IMR-90 (cell line): ENCODE measurements at regions not wholly inside any gene's neighbourhood (a gene's known extent, or its start where the extent isn't known, plus 50 kb on each side); places are given as distances from the start of the nearest gene placed in this dataset.

Experiments used
- ATAC-seq: fragments of 200-7000 bp; cut with Tn5 transposase; 2 replicates; pipeline ENCODE4 v1.9.1; 2020; ENCODE audit warnings: low read depth, mild to moderate bottlenecking, moderate library complexity
- BruUV-seq: library from RNA; stranded (reverse); fragments of 400-500 nt; replicated peaks from 2 replicates; lab custom pipeline; 2021; lab: Mats Ljungman, UMichigan
- CTCF ChIA-PET: fragments of 300-600 bp; formaldehyde crosslinking; extraction: SDS; loops from one replicate; lab custom pipeline; 2021; ENCODE audit warnings: antibody characterized with exemption; lab: Yijun Ruan, JAX
- POLR2A ChIA-PET: fragments of 300-600 bp; sonication (Branson Sonifier 250); formaldehyde crosslinking; loops from one replicate; lab custom pipeline; 2022; ENCODE audit warnings: antibody characterized with exemption; ENCODE audit not compliant: unreplicated experiment; lab: Charles Lee
- DNase-seq: peaks from one replicate; pipeline ENCODE4 v3.0.0; 2013
- H2AFZ ChIP-seq: replicated peaks from 2 replicates; pipeline ENCODE3; 2013; ENCODE audit warnings: low read length, mild to moderate bottlenecking; ENCODE audit not compliant: poor library complexity
- H2AK5ac ChIP-seq: 2 replicates; pipeline ENCODE4 v1.6.1; 2013; ENCODE audit warnings: low read depth, low read length, inconsistent platforms
- H2AK9ac ChIP-seq: replicated peaks from 2 replicates; pipeline ENCODE3; 2013; ENCODE audit warnings: mild to moderate bottlenecking, low read depth, low read length, moderate library complexity; ENCODE audit not compliant: poor library complexity
- H2BK120ac ChIP-seq: 2 replicates; pipeline ENCODE4 v1.6.1; 2013; ENCODE audit warnings: low read depth, low read length, inconsistent platforms
- H2BK15ac ChIP-seq: 3 replicates; pipeline ENCODE4 v1.6.1; 2013; ENCODE audit warnings: low read depth, low read length, inconsistent platforms
- H2BK20ac ChIP-seq: 2 replicates; pipeline ENCODE4 v1.6.1; 2013; ENCODE audit warnings: low read depth, mild to moderate bottlenecking, inconsistent platforms, low read length, moderate library complexity
- H2BK5ac ChIP-seq: 2 replicates; pipeline ENCODE4 v1.6.1; 2013; ENCODE audit warnings: mild to moderate bottlenecking, low read depth, low read length, inconsistent platforms; ENCODE audit not compliant: poor library complexity, severe bottlenecking
- H3K14ac ChIP-seq: replicated peaks from 2 replicates; pipeline ENCODE4 v1.6.1; 2013; ENCODE audit warnings: low read depth, low read length, inconsistent platforms
- H3K18ac ChIP-seq: 2 replicates; pipeline ENCODE4 v1.6.1; 2013; ENCODE audit warnings: low read depth, low read length, control low read depth
- H3K23ac ChIP-seq: 2 replicates; pipeline ENCODE4 v1.6.1; 2013; ENCODE audit warnings: low read depth, low read length, inconsistent platforms
- H3K27ac ChIP-seq: 2 replicates; pipeline ENCODE4 v1.5.1; 2013; ENCODE audit warnings: mild to moderate bottlenecking, control low read depth, low read length; ENCODE audit not compliant: insufficient read depth
- H3K27me3 ChIP-seq: 2 replicates; pipeline ENCODE4 v1.6.1; 2013; ENCODE audit warnings: low read length; ENCODE audit not compliant: control insufficient read depth, insufficient read depth
- H3K36me3 ChIP-seq: 2 replicates; pipeline ENCODE4 v1.6.1; 2013; ENCODE audit warnings: low read length, mixed read lengths; ENCODE audit not compliant: control insufficient read depth, insufficient read depth
- H3K4ac ChIP-seq: 2 replicates; pipeline ENCODE4 v1.6.1; 2013; ENCODE audit warnings: low read depth, low read length, inconsistent platforms
- H3K4me1 ChIP-seq: 2 replicates; pipeline ENCODE4 v1.6.1; 2013; ENCODE audit warnings: low read length, mixed read lengths; ENCODE audit not compliant: control insufficient read depth, insufficient read depth
- H3K4me2 ChIP-seq: 2 replicates; pipeline ENCODE4 v1.6.1; 2013; ENCODE audit warnings: low read depth, mild to moderate bottlenecking, control low read depth, low read length, moderate library complexity
- H3K4me3 ChIP-seq: 2 replicates; pipeline ENCODE4 v1.5.1; 2013; ENCODE audit warnings: low read depth, mild to moderate bottlenecking, control low read depth, low read length, moderate library complexity; ENCODE audit not compliant: insufficient read depth
- H3K56ac ChIP-seq: 2 replicates; pipeline ENCODE4 v1.6.1; 2013; ENCODE audit warnings: low read length, inconsistent platforms; ENCODE audit not compliant: insufficient read depth; ENCODE audit errors: extremely low read depth
- H3K79me1 ChIP-seq, 2 experiments: 2 replicates each; pipeline ENCODE4 v1.6.1; 2013; ENCODE audit warnings: low read length in 2 of 2, inconsistent platforms in 1 of 2, low read depth in 1 of 2
- H3K9ac ChIP-seq: 2 replicates; pipeline ENCODE4 v1.6.1; 2013; ENCODE audit warnings: low read depth, low read length, control low read depth
- H3K9me1 ChIP-seq: 2 replicates; pipeline ENCODE4 v1.6.1; 2013; ENCODE audit warnings: low read length, inconsistent platforms; ENCODE audit not compliant: insufficient read depth
- H3K9me3 ChIP-seq: 2 replicates; pipeline ENCODE4 v1.6.1; 2013; ENCODE audit warnings: low read length; ENCODE audit not compliant: control insufficient read depth, insufficient read depth
- H4K20me1 ChIP-seq: 2 replicates; pipeline ENCODE4 v1.6.1; 2013; ENCODE audit warnings: low read length, inconsistent platforms; ENCODE audit not compliant: insufficient read depth
- H4K5ac ChIP-seq: 2 replicates; pipeline ENCODE4 v1.6.1; 2013; ENCODE audit warnings: mild to moderate bottlenecking, low read depth, low read length, control low read depth
- H4K8ac ChIP-seq, 2 experiments: 2 replicates each; pipeline ENCODE4 v1.6.1; 2013; ENCODE audit warnings: low read depth in 2 of 2, low read length in 2 of 2, control low read depth in 1 of 2, inconsistent platforms in 1 of 2
- H4K91ac ChIP-seq: 2 replicates; pipeline ENCODE4 v1.6.1; 2013; ENCODE audit warnings: low read depth, low read length, inconsistent platforms; ENCODE audit not compliant: insufficient read depth
- FOS ChIP-seq: fragments of 150-350 bp; IDR thresholded peaks from 2 replicates; pipeline ENCODE4 v1.6.1; 2016; ENCODE audit warnings: low read depth, low read length
- MAFK ChIP-seq: IDR thresholded peaks from 2 replicates; pipeline ENCODE4 v1.6.1; 2012; ENCODE audit warnings: low read depth, low read length, improper control_type of control experiment
- MAZ ChIP-seq: IDR thresholded peaks from 2 replicates; pipeline ENCODE4 v1.6.1; 2012; ENCODE audit warnings: low read depth, mild to moderate bottlenecking, low read length, improper control_type of control experiment, moderate library complexity, borderline replicate concordance
- MXI1 ChIP-seq: IDR thresholded peaks from 2 replicates; pipeline ENCODE4 v1.6.1; 2012; ENCODE audit warnings: low read depth, mild to moderate bottlenecking, low read length, moderate library complexity, borderline replicate concordance
- NFE2L2 ChIP-seq: fragments of 150-350 bp; IDR thresholded peaks from 2 replicates; pipeline ENCODE4 v1.6.1; 2016; ENCODE audit warnings: low read depth, mild to moderate bottlenecking, low read length
- POLR2A ChIP-seq: IDR thresholded peaks from 2 replicates; pipeline ENCODE4 v1.6.1; 2012; ENCODE audit warnings: mild to moderate bottlenecking, low read depth, low read length
- RAD21 ChIP-seq: IDR thresholded peaks from 2 replicates; pipeline ENCODE4 v1.6.1; 2012; ENCODE audit warnings: low read length, improper control_type of control experiment
- RFX5 ChIP-seq: IDR thresholded peaks from 2 replicates; pipeline ENCODE4 v1.8.0; 2012; ENCODE audit warnings: low read depth, mild to moderate bottlenecking, low read length, moderate library complexity
- dilution Hi-C: fragments of 300-500 bp; cut with HindIII; formaldehyde crosslinking; loops from one replicate; pipeline ENCODE4 v1.14.3; 2018; ENCODE audit warnings: low sequenced_read_pairs; ENCODE audit not compliant: unreplicated experiment
- in situ Hi-C: fragments of 300-500 bp; cut with MboI; formaldehyde crosslinking; loops from 3 replicates; pipeline ENCODE4 v1.14.3; 2019; ENCODE audit warnings: low sequenced_read_pairs, inconsistent platforms, mixed read lengths
- intact Hi-C: fragments of 100-400 bp; cut with micrococcal nuclease; formaldehyde crosslinking; loops from 2 replicates; pipeline ENCODE4 v1.10.0; 2022
- TF ChIP-seq, protein P1 (sequence below): fragments of 150-350 bp; IDR thresholded peaks from 2 replicates; pipeline ENCODE4 v1.6.1; 2017; ENCODE audit warnings: mild to moderate bottlenecking, antibody characterized with exemption, low read length, low read depth
- TF ChIP-seq, protein P2 (sequence below): fragments of 150-350 bp; IDR thresholded peaks from 2 replicates; pipeline ENCODE4 v1.6.1; 2016; ENCODE audit warnings: low read depth, mild to moderate bottlenecking, low read length, moderate library complexity, borderline replicate concordance

DNA sequence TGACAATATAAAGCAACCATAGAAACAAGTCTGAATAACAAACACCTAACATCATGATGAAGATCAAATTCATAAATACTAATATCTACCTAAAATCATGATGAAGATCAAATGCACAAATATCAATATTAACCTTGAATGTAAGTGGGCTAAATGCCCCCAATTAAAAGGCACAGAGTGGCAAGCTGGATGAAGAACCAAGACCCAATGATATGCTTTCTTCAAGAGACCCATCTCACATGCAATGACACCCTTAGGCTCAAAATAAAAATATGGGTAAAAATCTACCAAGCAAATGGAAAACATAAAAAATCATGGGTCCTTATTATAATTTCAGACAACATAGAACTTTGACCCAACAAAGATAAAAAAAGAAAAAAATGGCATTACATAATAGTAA is 578.5 kb upstream of the PTCHD4 start:
- Histone ChIP-seq H3K27ac (no peak overlapping the region), H3K9me1 (no peaks in the 10 kb centered on the region), H2AK9ac (no peak overlapping the region), H3K4me2 (no peak overlapping the region), H4K20me1 (no peaks in the 10 kb centered on the region), H3K18ac (no peak overlapping the region), H2AFZ (no peak overlapping the region), H3K23ac (no peak overlapping the region), H2BK15ac (no peak overlapping the region), H3K4me3 (no peak overlapping the region), H4K91ac (no peak overlapping the region), H2BK120ac (no peak overlapping the region), H2BK5ac (no peak overlapping the region), H2AK5ac (no peak overlapping the region), H3K27me3 (no peaks in the 10 kb centered on the region), H3K56ac (no peak overlapping the region), H4K8ac (no peak overlapping the region), H3K4me1 (no peaks in the 10 kb centered on the region), H4K5ac (no peak overlapping the region), H3K9ac (no peak overlapping the region), H3K4ac (no peak overlapping the region), H3K14ac (no peak overlapping the region), H3K9me3 (peaks cover 6% of the 10 kb centered on the region; the same call in 1 of the 2 replicates), H3K79me1 (no peaks in the 10 kb centered on the region), H3K36me3 (no peaks in the 10 kb centered on the region), H2BK20ac (no peak overlapping the region)
- DNase-seq (no peak), ATAC-seq (no peak)
- in situ Hi-C loops, result no loop called here
- no TSS peak for BruUV-seq
- CTCF ChIA-PET, result no interaction called here
- POLR2A ChIA-PET, result no interaction called here
- intact Hi-C loops, result no loop called here
- TF ChIP-seq MAZ, result no peak
- TF ChIP-seq RFX5, result no peak
- TF ChIP-seq, protein P1, sequence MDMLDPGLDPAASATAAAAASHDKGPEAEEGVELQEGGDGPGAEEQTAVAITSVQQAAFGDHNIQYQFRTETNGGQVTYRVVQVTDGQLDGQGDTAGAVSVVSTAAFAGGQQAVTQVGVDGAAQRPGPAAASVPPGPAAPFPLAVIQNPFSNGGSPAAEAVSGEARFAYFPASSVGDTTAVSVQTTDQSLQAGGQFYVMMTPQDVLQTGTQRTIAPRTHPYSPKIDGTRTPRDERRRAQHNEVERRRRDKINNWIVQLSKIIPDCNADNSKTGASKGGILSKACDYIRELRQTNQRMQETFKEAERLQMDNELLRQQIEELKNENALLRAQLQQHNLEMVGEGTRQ, result no peak
- TF ChIP-seq MAFK, result no peak
- TF ChIP-seq RAD21, result no peak
- no peak for TF ChIP-seq MXI1
- no peak for TF ChIP-seq NFE2L2
- TF ChIP-seq, protein P2, sequence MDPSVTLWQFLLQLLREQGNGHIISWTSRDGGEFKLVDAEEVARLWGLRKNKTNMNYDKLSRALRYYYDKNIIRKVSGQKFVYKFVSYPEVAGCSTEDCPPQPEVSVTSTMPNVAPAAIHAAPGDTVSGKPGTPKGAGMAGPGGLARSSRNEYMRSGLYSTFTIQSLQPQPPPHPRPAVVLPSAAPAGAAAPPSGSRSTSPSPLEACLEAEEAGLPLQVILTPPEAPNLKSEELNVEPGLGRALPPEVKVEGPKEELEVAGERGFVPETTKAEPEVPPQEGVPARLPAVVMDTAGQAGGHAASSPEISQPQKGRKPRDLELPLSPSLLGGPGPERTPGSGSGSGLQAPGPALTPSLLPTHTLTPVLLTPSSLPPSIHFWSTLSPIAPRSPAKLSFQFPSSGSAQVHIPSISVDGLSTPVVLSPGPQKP, result no peak
- no peak for TF ChIP-seq FOS
- no peak for TF ChIP-seq POLR2A
- dilution Hi-C loops, result no loop called here
